GM23338 (cell line): ENCODE measurements at regions not wholly inside any gene's neighbourhood (a gene's known extent, or its start where the extent isn't known, plus 50 kb on each side); places are given as distances from the start of the nearest gene placed in this dataset.

Source experiments
- ATAC-seq: fragments of 200-7000 bp; cut with Tn5 transposase; 3 replicates; pipeline ENCODE4 v1.9.1; 2020
- DNase-seq: peaks from one replicate; pipeline ENCODE4 v3.0.0-alpha.2; 2015; ENCODE audit warnings: low spot score
- H2AFZ ChIP-seq: fragments of 200-600 bp; sonication (generic); 2 replicates; pipeline ENCODE4 v1.8.0; 2016; ENCODE audit warnings: antibody characterized with exemption, mild to moderate bottlenecking, moderate library complexity
- H3F3A ChIP-seq: fragments of 200-600 bp; sonication (generic); replicated peaks from 2 replicates; pipeline ENCODE4 v1.8.0; 2017; ENCODE audit warnings: antibody characterized with exemption, mixed run types, low read depth
- H3K27ac ChIP-seq: fragments of 200-600 bp; sonication (generic); 2 replicates; pipeline ENCODE4 v1.6.1; 2016; ENCODE audit warnings: low read depth
- H3K27me3 ChIP-seq: fragments of 200-600 bp; sonication (generic); 2 replicates; pipeline ENCODE4 v1.8.0; 2016; ENCODE audit warnings: mild to moderate bottlenecking, mixed run types, moderate library complexity; ENCODE audit not compliant: insufficient read depth
- H3K36me3 ChIP-seq: fragments of 200-600 bp; sonication (generic); 2 replicates; pipeline ENCODE4 v1.8.0; 2016; ENCODE audit warnings: mild to moderate bottlenecking; ENCODE audit not compliant: insufficient read depth
- H3K4me1 ChIP-seq: fragments of 200-600 bp; sonication (generic); 2 replicates; pipeline ENCODE4 v1.8.0; 2016; ENCODE audit warnings: mild to moderate bottlenecking, moderate library complexity; ENCODE audit not compliant: insufficient read depth
- H3K4me2 ChIP-seq: fragments of 200-600 bp; sonication (generic); 2 replicates; pipeline ENCODE4 v1.7.1; 2017; ENCODE audit warnings: mixed run types
- H3K4me3 ChIP-seq: fragments of 200-600 bp; sonication (generic); 2 replicates; pipeline ENCODE4 v1.6.1; 2016; ENCODE audit warnings: mixed run types
- H3K79me2 ChIP-seq: fragments of 200-600 bp; sonication (generic); replicated peaks from 2 replicates; pipeline ENCODE4 v1.8.0; 2017; ENCODE audit warnings: mild to moderate bottlenecking; ENCODE audit not compliant: insufficient read depth
- H3K9me2 ChIP-seq: fragments of 200-600 bp; sonication (generic); 2 replicates; pipeline ENCODE4 v1.8.0; 2017; ENCODE audit not compliant: insufficient read depth
- H4K20me1 ChIP-seq: fragments of 200-600 bp; sonication (generic); replicated peaks from 2 replicates; pipeline ENCODE4 v1.8.0; 2017; ENCODE audit warnings: mild to moderate bottlenecking; ENCODE audit not compliant: insufficient read depth
- H3K27ac Mint-ChIP-seq: 2 replicates; pipeline ENCODE4 v1.8.0; 2020; ENCODE audit warnings: inconsistent platforms, mild to moderate bottlenecking, moderate library complexity, mixed read lengths
- H3K27me3 Mint-ChIP-seq: 3 replicates; pipeline ENCODE4 v1.8.0; 2022; ENCODE audit warnings: low read depth, mild to moderate bottlenecking, moderate library complexity, mixed read lengths, inconsistent platforms; ENCODE audit not compliant: insufficient read depth, poor library complexity
- H3K36me3 Mint-ChIP-seq: 3 replicates; pipeline ENCODE4 v1.8.0; 2021; ENCODE audit warnings: low read depth, mild to moderate bottlenecking, inconsistent platforms, moderate library complexity, mixed read lengths
- H3K4me1 Mint-ChIP-seq: 3 replicates; pipeline ENCODE4 v1.8.0; 2020; ENCODE audit warnings: mild to moderate bottlenecking, inconsistent platforms, mixed read lengths
- H3K4me3 Mint-ChIP-seq: 3 replicates; pipeline ENCODE4 v1.8.0; 2021; ENCODE audit warnings: moderate library complexity, mild to moderate bottlenecking, inconsistent platforms, mixed read lengths
- H3K9me3 Mint-ChIP-seq: 3 replicates; pipeline ENCODE4 v1.8.0; 2020; ENCODE audit warnings: moderate library complexity, mild to moderate bottlenecking, inconsistent platforms, mixed read lengths
- CREB1 ChIP-seq: fragments of 250-450 bp; sonication (Bioruptor Pico); IDR thresholded peaks from 2 replicates; pipeline ENCODE4 v1.5.0; 2020; ENCODE audit warnings: low read depth, mild to moderate bottlenecking, moderate library complexity
- CTCF ChIP-seq, 2 experiments: fragments of 200-600 bp in 1 of 2; sonication (generic) in 1 of 2; conservative IDR thresholded peaks; 2 replicates each; pipeline versions ENCODE4 v1.5.1 to v1.6.1; 2016 to 2017; ENCODE audit warnings: antibody characterized with exemption in 2 of 2, low read depth in 2 of 2, mild to moderate bottlenecking in 2 of 2, moderate library complexity in 1 of 2
- ETS1 ChIP-seq: IDR thresholded peaks from 2 replicates; pipeline ENCODE4 v1.6.1; 2016; ENCODE audit warnings: antibody characterized with exemption
- EZH2 ChIP-seq: fragments of 200-600 bp; sonication (generic); IDR thresholded peaks from one replicate; pipeline ENCODE4 v1.8.0; 2017; ENCODE audit warnings: antibody characterized with exemption, mild to moderate bottlenecking, low read depth; ENCODE audit not compliant: unreplicated experiment
- EZH2phosphoT487 ChIP-seq: fragments of 200-600 bp; sonication (generic); IDR thresholded peaks from one replicate; pipeline ENCODE4 v1.8.1; 2018; ENCODE audit warnings: antibody characterized with exemption; ENCODE audit not compliant: unreplicated experiment
- JUNB ChIP-seq: IDR thresholded peaks from one replicate; pipeline ENCODE4 v1.6.1; 2016; ENCODE audit warnings: antibody characterized with exemption; ENCODE audit not compliant: unreplicated experiment
- NANOG ChIP-seq: IDR thresholded peaks from 2 replicates; pipeline ENCODE4 v1.6.1; 2016; ENCODE audit warnings: antibody characterized with exemption, borderline replicate concordance
- POLR2AphosphoS5 ChIP-seq: IDR thresholded peaks from 2 replicates; pipeline ENCODE4 v1.6.1; 2016; ENCODE audit warnings: antibody characterized with exemption, low read depth
- REST ChIP-seq: IDR thresholded peaks from one replicate; pipeline ENCODE4 v1.6.1; 2018; ENCODE audit warnings: antibody characterized with exemption; ENCODE audit not compliant: unreplicated experiment
- STAT1 ChIP-seq: IDR thresholded peaks from one replicate; pipeline ENCODE4 v1.6.1; 2016; ENCODE audit warnings: antibody characterized with exemption; ENCODE audit not compliant: unreplicated experiment
- ZNF114 ChIP-seq: fragments of 250-450 bp; sonication (Bioruptor Pico); IDR thresholded peaks from 2 replicates; pipeline ENCODE4 v1.5.0; 2020; ENCODE audit warnings: mild to moderate bottlenecking, moderate library complexity
- ZNF331 ChIP-seq: fragments of 250-450 bp; sonication (Bioruptor Pico); IDR thresholded peaks from 2 replicates; pipeline ENCODE4 v1.5.0; 2020; ENCODE audit warnings: low read depth, mild to moderate bottlenecking, moderate library complexity
- ZNF462 ChIP-seq: fragments of 250-450 bp; sonication (Bioruptor Pico); IDR thresholded peaks from 2 replicates; pipeline ENCODE4 v1.5.0; 2020; ENCODE audit warnings: mild to moderate bottlenecking, moderate library complexity

GRCh38 chr21:41024746-41025254 lies 143.2 kb upstream of the BACE2 start (continued):
- no peak for TF ChIP-seq CTCF (conservative IDR thresholded peaks at IDR 0.05; ENCODE audit: low read depth in 2 of 2)
- TF ChIP-seq STAT1 = no peak
- no peak for TF ChIP-seq CREB1 (CRISPR knock-in tag)
- TF ChIP-seq JUNB = no peak
- TF ChIP-seq EZH2 = no peak
- TF ChIP-seq ZNF114 = no peak
- TF ChIP-seq NANOG = no peak

- no peak overlapping the region for H3K4me3 Mint-ChIP-seq
- TF ChIP-seq ZNF114 (no peak), CREB1 (CRISPR knock-in tag) (no peak), ZNF331 (CRISPR knock-in tag) (no peak), NANOG (no peak), ZNF462 (CRISPR knock-in tag) (no peak), JUNB (no peak), EZH2 (no peak), POLR2AphosphoS5 (no peak), STAT1 (no peak), REST (no peak), ETS1 (no peak), EZH2phosphoT487 (no peak)
Measured at GRCh38 chr21:41029571-41029970, 138.4 kb upstream of the BACE2 start.

More at GRCh38 chr21:41029571-41029970, 138.4 kb upstream of the BACE2 start:
- DNase-seq = no peak
- Histone ChIP-seq H3K27ac (no peak overlapping the region), H4K20me1 (no peaks in the 10 kb centered on the region), H3K27me3 (no peaks in the 10 kb centered on the region), H3K4me1 (no peaks in the 10 kb centered on the region), H3K4me2 (no peak overlapping the region), H3K36me3 (no peaks in the 10 kb centered on the region), H3K79me2 (no peaks in the 10 kb centered on the region), H3K4me3 (no peak overlapping the region), H3F3A (no peaks in the 10 kb centered on the region), H3K9me2 (no peaks in the 10 kb centered on the region), H2AFZ (no peak overlapping the region)
- Mint-ChIP-seq H3K27ac (no peak overlapping the region), H3K36me3 (peaks cover 7% of the 10 kb centered on the region; the same call in 2 of the 3 replicates), H3K9me3 (peaks cover 80% of the 10 kb centered on the region), H3K4me1 (no peaks in the 10 kb centered on the region), H3K27me3 (peaks cover 2% of the 10 kb centered on the region)
- no peak for ATAC-seq
